HEK293 (cell line): ENCODE measurements at regions not wholly inside any gene's neighbourhood (a gene's known extent, or its start where the extent isn't known, plus 50 kb on each side); places are given as distances from the start of the nearest gene placed in this dataset.
"Not testable (repeated sequence)": the region's sequence is repeated elsewhere in the genome, so short reads cannot be mapped to it uniquely, and the experiment has no call there.

Source experiments
- CTCF ChIP-seq: fragments of 450-650 bp; formaldehyde crosslinking; IDR thresholded peaks from 2 replicates; pipeline ENCODE4 v1.5.1; 2016; ENCODE audit warnings: missing biosample characterization, missing genetic modification characterization
- SALL2 ChIP-seq: fragments of 450-650 bp; formaldehyde crosslinking; IDR thresholded peaks from 2 replicates; pipeline ENCODE4 v1.5.0; 2017; ENCODE audit warnings: missing biosample characterization, mild to moderate bottlenecking, missing genetic modification characterization, borderline replicate concordance
- ZBTB44 ChIP-seq: fragments of 450-650 bp; IDR thresholded peaks from 2 replicates; pipeline ENCODE4 v1.5.1; 2018; ENCODE audit warnings: missing biosample characterization, mild to moderate bottlenecking, missing genetic modification characterization
- ZNF701 ChIP-seq: fragments of 450-650 bp; formaldehyde crosslinking; IDR thresholded peaks from 2 replicates; pipeline ENCODE4 v1.5.1; 2016; ENCODE audit warnings: missing biosample characterization, missing genetic modification characterization
- TF ChIP-seq, protein P1 (sequence below): fragments of 450-650 bp; formaldehyde crosslinking; IDR thresholded peaks from 2 replicates; pipeline ENCODE4 v1.5.1; 2016; ENCODE audit warnings: missing biosample characterization, missing genetic modification characterization
- TF ChIP-seq, protein P2 (sequence below): fragments of 450-650 bp; formaldehyde crosslinking; IDR thresholded peaks from 2 replicates; pipeline ENCODE4 v1.5.1; 2016; ENCODE audit warnings: missing biosample characterization, missing genetic modification characterization

DNA sequence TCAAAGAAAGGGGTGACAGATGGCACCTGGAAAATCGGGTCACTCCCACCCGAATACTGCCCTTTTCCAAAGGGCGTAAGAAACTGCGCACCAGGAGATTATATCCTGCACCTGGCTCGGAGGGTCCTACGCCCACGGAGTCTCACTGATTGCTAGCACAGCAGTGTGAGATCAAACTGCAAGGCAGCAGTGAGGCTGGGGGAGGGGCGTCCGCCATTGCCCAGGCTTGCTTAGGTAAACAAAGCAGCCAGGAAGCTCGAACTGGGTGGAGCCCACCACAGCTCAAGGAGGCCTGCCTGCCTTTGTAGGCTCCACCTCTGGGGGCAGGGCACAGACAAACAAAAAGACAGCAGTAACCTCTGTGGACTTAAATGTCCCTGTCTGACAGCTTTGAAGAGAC is 166.0 kb downstream of the JRKL start:
- not testable (repeated sequence) for TF ChIP-seq ZNF701 (tag by site-specific recombination); CTCF (tag by site-specific recombination); SALL2; ZBTB44 (tag by site-specific recombination)
- TF ChIP-seq, protein P1, sequence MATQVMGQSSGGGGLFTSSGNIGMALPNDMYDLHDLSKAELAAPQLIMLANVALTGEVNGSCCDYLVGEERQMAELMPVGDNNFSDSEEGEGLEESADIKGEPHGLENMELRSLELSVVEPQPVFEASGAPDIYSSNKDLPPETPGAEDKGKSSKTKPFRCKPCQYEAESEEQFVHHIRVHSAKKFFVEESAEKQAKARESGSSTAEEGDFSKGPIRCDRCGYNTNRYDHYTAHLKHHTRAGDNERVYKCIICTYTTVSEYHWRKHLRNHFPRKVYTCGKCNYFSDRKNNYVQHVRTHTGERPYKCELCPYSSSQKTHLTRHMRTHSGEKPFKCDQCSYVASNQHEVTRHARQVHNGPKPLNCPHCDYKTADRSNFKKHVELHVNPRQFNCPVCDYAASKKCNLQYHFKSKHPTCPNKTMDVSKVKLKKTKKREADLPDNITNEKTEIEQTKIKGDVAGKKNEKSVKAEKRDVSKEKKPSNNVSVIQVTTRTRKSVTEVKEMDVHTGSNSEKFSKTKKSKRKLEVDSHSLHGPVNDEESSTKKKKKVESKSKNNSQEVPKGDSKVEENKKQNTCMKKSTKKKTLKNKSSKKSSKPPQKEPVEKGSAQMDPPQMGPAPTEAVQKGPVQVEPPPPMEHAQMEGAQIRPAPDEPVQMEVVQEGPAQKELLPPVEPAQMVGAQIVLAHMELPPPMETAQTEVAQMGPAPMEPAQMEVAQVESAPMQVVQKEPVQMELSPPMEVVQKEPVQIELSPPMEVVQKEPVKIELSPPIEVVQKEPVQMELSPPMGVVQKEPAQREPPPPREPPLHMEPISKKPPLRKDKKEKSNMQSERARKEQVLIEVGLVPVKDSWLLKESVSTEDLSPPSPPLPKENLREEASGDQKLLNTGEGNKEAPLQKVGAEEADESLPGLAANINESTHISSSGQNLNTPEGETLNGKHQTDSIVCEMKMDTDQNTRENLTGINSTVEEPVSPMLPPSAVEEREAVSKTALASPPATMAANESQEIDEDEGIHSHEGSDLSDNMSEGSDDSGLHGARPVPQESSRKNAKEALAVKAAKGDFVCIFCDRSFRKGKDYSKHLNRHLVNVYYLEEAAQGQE, result not testable (repeated sequence)
- TF ChIP-seq, protein P2, sequence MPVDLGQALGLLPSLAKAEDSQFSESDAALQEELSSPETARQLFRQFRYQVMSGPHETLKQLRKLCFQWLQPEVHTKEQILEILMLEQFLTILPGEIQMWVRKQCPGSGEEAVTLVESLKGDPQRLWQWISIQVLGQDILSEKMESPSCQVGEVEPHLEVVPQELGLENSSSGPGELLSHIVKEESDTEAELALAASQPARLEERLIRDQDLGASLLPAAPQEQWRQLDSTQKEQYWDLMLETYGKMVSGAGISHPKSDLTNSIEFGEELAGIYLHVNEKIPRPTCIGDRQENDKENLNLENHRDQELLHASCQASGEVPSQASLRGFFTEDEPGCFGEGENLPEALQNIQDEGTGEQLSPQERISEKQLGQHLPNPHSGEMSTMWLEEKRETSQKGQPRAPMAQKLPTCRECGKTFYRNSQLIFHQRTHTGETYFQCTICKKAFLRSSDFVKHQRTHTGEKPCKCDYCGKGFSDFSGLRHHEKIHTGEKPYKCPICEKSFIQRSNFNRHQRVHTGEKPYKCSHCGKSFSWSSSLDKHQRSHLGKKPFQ (tag by site-specific recombination), result not testable (repeated sequence)
